WTC11 (cell line): ENCODE measurements at regions not wholly inside any gene's neighbourhood (a gene's known extent, or its start where the extent isn't known, plus 50 kb on each side); places are given as distances from the start of the nearest gene placed in this dataset.

Experiments used
- ATAC-seq: fragments of 200-7000 bp; cut with Tn5 transposase; 2 replicates; pipeline ENCODE4 v1.10.0; 2021; ENCODE audit warnings: mild to moderate bottlenecking, moderate library complexity
- CTCF ChIA-PET: fragments of 300-600 bp; sonication (Branson Sonifier 250); formaldehyde crosslinking; loops from one replicate; lab custom pipeline; 2021; ENCODE audit warnings: antibody characterized with exemption; lab: Charles Lee
- POLR2A ChIA-PET: fragments of 350-600 bp; sonication (Branson Sonifier 250); formaldehyde crosslinking; loops from one replicate; lab custom pipeline; 2021; ENCODE audit warnings: antibody characterized with exemption; lab: Charles Lee
- DNase-seq: peaks from one replicate; pipeline ENCODE4 v3.0.0; 2021; ENCODE audit warnings: low spot score
- H3K27ac Mint-ChIP-seq: 2 replicates; pipeline ENCODE4 v1.8.0; 2021; ENCODE audit warnings: mixed read lengths
- H3K27me3 Mint-ChIP-seq: 2 replicates; pipeline ENCODE4 v1.8.0; 2021; ENCODE audit warnings: low read depth, mild to moderate bottlenecking, moderate library complexity, mixed read lengths
- H3K36me3 Mint-ChIP-seq: 2 replicates; pipeline ENCODE4 v1.8.0; 2021; ENCODE audit warnings: mixed read lengths
- H3K4me1 Mint-ChIP-seq: 2 replicates; pipeline ENCODE4 v1.8.0; 2022; ENCODE audit warnings: mixed read lengths
- H3K4me3 Mint-ChIP-seq: 2 replicates; pipeline ENCODE4 v1.8.0; 2021; ENCODE audit warnings: mild to moderate bottlenecking, moderate library complexity, mixed read lengths
- H3K9me3 Mint-ChIP-seq: 2 replicates; pipeline ENCODE4 v1.8.0; 2021; ENCODE audit warnings: mixed read lengths
- AFF4 ChIP-seq: sonication (generic); formaldehyde crosslinking; IDR thresholded peaks from 2 replicates; pipeline ENCODE4 v1.8.1; 2023; ENCODE audit warnings: mild to moderate bottlenecking, missing genetic modification reagents, borderline replicate concordance
- ETV6 ChIP-seq: sonication (generic); formaldehyde crosslinking; IDR thresholded peaks from 2 replicates; pipeline ENCODE4 v1.8.1; 2022; ENCODE audit warnings: mild to moderate bottlenecking, missing genetic modification reagents
- GRHL2 ChIP-seq: fragments of 250-450 bp; sonication (Bioruptor Pico); IDR thresholded peaks from 2 replicates; pipeline ENCODE4 v1.8.0; 2022; ENCODE audit warnings: mild to moderate bottlenecking, moderate library complexity; ENCODE audit not compliant: insufficient replicate concordance, severe bottlenecking
- IRF1 ChIP-seq: sonication (generic); formaldehyde crosslinking; IDR thresholded peaks from 2 replicates; pipeline ENCODE4 v1.8.0; 2023; ENCODE audit warnings: missing genetic modification reagents
- IRF2 ChIP-seq: sonication (generic); formaldehyde crosslinking; IDR thresholded peaks from 2 replicates; pipeline ENCODE4 v1.8.0; 2022; ENCODE audit warnings: low read depth, missing genetic modification reagents, borderline replicate concordance
- JUN ChIP-seq: sonication (generic); formaldehyde crosslinking; IDR thresholded peaks from 2 replicates; pipeline ENCODE4 v1.8.0; 2023; ENCODE audit warnings: mild to moderate bottlenecking, missing genetic modification reagents
- KAT7 ChIP-seq: sonication (generic); formaldehyde crosslinking; IDR thresholded peaks from 2 replicates; pipeline ENCODE4 v1.8.1; 2023; ENCODE audit warnings: missing genetic modification reagents, mild to moderate bottlenecking, borderline replicate concordance
- MAX ChIP-seq: sonication (generic); formaldehyde crosslinking; IDR thresholded peaks from 2 replicates; pipeline ENCODE4 v1.8.0; 2022; ENCODE audit warnings: mild to moderate bottlenecking, missing genetic modification reagents
- NR1H2 ChIP-seq: sonication (generic); formaldehyde crosslinking; IDR thresholded peaks from 2 replicates; pipeline ENCODE4 v1.9.0; 2021; ENCODE audit warnings: mild to moderate bottlenecking, moderate library complexity, missing genetic modification reagents
- PRDM15 ChIP-seq: sonication (generic); formaldehyde crosslinking; IDR thresholded peaks from 2 replicates; pipeline ENCODE4 v1.8.0; 2022; ENCODE audit warnings: missing genetic modification reagents
- RORB ChIP-seq: fragments of 250-450 bp; sonication (Bioruptor Pico); IDR thresholded peaks from 2 replicates; pipeline ENCODE4 v1.9.0; 2021; ENCODE audit warnings: mild to moderate bottlenecking
- SOX15 ChIP-seq: fragments of 250-450 bp; sonication (Bioruptor Pico); IDR thresholded peaks from 2 replicates; pipeline ENCODE4 v1.9.0; 2021; ENCODE audit warnings: mild to moderate bottlenecking
- ZNF219 ChIP-seq: sonication (generic); formaldehyde crosslinking; IDR thresholded peaks from 2 replicates; pipeline ENCODE4 v1.8.0; 2023; ENCODE audit warnings: missing genetic modification reagents, mild to moderate bottlenecking, borderline replicate concordance
- ZNF232 ChIP-seq: sonication (generic); formaldehyde crosslinking; IDR thresholded peaks from 2 replicates; pipeline ENCODE4 v1.8.0; 2022; ENCODE audit warnings: mild to moderate bottlenecking, missing genetic modification reagents
- ZNF317 ChIP-seq: sonication (generic); formaldehyde crosslinking; IDR thresholded peaks from 2 replicates; pipeline ENCODE4 v1.8.1; 2023; ENCODE audit warnings: low read depth, mild to moderate bottlenecking, moderate library complexity, missing genetic modification reagents, borderline replicate concordance
- TF ChIP-seq, protein P1 (sequence below): fragments of 250-450 bp; sonication (Bioruptor Pico); IDR thresholded peaks from 2 replicates; pipeline ENCODE4 v1.9.0; 2021; ENCODE audit warnings: mild to moderate bottlenecking
- TF ChIP-seq, protein P2 (sequence below): fragments of 250-450 bp; sonication (Bioruptor Pico); IDR thresholded peaks from 2 replicates; pipeline ENCODE4 v2.1.2; 2022; ENCODE audit warnings: mild to moderate bottlenecking, moderate library complexity

- CTCF ChIA-PET: interaction anchor here (1.4 kb wide), 1 partner anchor 149 kb away, joined by 3 read pairs; the partner anchor contains the start of gene ID2
These were observed 149.4 kb upstream of the ID2 start for GRCh38 chr2:8532438-8532837.

More at GRCh38 chr2:8532438-8532837, 149.4 kb upstream of the ID2 start:
- POLR2A ChIA-PET: no interaction called here
- no peak for TF ChIP-seq RORB (CRISPR knock-in tag)
- TF ChIP-seq, protein P1, sequence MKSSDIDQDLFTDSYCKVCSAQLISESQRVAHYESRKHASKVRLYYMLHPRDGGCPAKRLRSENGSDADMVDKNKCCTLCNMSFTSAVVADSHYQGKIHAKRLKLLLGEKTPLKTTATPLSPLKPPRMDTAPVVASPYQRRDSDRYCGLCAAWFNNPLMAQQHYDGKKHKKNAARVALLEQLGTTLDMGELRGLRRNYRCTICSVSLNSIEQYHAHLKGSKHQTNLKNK (CRISPR knock-in tag): no peak
- TF ChIP-seq GRHL2 (CRISPR knock-in tag): no peak
- TF ChIP-seq ETV6 (CRISPR knock-in tag): no peak
- TF ChIP-seq AFF4: no peak
- no peak for TF ChIP-seq JUN (CRISPR knock-in tag)
- no peak for TF ChIP-seq ZNF232 (CRISPR knock-in tag)
- TF ChIP-seq SOX15 (CRISPR knock-in tag): no peak
- TF ChIP-seq MAX (CRISPR knock-in tag): no peak
- TF ChIP-seq NR1H2: no peak
- TF ChIP-seq ZNF317 (CRISPR knock-in tag): no peak
- no peak for TF ChIP-seq IRF1
- TF ChIP-seq, protein P2, sequence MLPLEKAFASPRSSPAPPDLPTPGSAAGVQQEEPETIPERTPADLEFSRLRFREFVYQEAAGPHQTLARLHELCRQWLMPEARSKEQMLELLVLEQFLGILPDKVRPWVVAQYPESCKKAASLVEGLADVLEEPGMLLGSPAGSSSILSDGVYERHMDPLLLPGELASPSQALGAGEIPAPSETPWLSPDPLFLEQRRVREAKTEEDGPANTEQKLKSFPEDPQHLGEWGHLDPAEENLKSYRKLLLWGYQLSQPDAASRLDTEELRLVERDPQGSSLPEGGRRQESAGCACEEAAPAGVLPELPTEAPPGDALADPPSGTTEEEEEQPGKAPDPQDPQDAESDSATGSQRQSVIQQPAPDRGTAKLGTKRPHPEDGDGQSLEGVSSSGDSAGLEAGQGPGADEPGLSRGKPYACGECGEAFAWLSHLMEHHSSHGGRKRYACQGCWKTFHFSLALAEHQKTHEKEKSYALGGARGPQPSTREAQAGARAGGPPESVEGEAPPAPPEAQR: no peak
- TF ChIP-seq ZNF219 (CRISPR knock-in tag): no peak
- no peak for TF ChIP-seq KAT7
- no peak for TF ChIP-seq IRF2 (CRISPR knock-in tag)
- TF ChIP-seq PRDM15 (CRISPR knock-in tag): no peak
- TF ChIP-seq, all 79 proteins: peak for 0
- H3K4me3 Mint-ChIP-seq: no peak overlapping the region
- H3K4me1 Mint-ChIP-seq: 0 out of 2 replicates have a peak, but pooled peaks cover 4% of the 10 kb centered on the region
- H3K27ac Mint-ChIP-seq: no peak overlapping the region
- peaks cover 9% of the 10 kb centered on the region for H3K36me3 Mint-ChIP-seq
- DNase-seq (no peak), ATAC-seq (no peak)
- peaks cover 23% of the 10 kb centered on the region for H3K9me3 Mint-ChIP-seq
- no peaks in the 10 kb centered on the region for H3K27me3 Mint-ChIP-seq
